NB4 (cell line): ENCODE measurements at regions not wholly inside any gene's neighbourhood (a gene's known extent, or its start where the extent isn't known, plus 50 kb on each side); places are given as distances from the start of the nearest gene placed in this dataset.

ENCODE experiments used
- DNase-seq: peaks from one replicate; pipeline ENCODE4 v3.0.0; 2010; ENCODE audit warnings: low read depth
- H3K4me3 ChIP-seq: one replicate; pipeline ENCODE4 v1.5.1; 2011; ENCODE audit warnings: mild to moderate bottlenecking, low read depth, low read length, moderate library complexity
- CTCF ChIP-seq: IDR thresholded peaks from one replicate; pipeline ENCODE4 v1.5.1; 2012; ENCODE audit warnings: low read depth, low read length
- MYC ChIP-seq: IDR thresholded peaks from 2 replicates; pipeline ENCODE4 v1.6.1; 2011; ENCODE audit warnings: low read depth, low read length
- POLR2A ChIP-seq: IDR thresholded peaks from 2 replicates; pipeline ENCODE4 v1.6.1; 2011; ENCODE audit warnings: mild to moderate bottlenecking; ENCODE audit not compliant: insufficient read length; ENCODE audit errors: extremely low read depth
- TF ChIP-seq, protein P1 (sequence below): IDR thresholded peaks from 2 replicates; pipeline ENCODE4 v1.6.1; 2011; ENCODE audit warnings: low read depth, low read length

GRCh38 chr3:59576606-59577005 lies 526.8 kb upstream of the CFAP20DC start:
- DNase-seq = no peak
- H3K4me3 ChIP-seq = no peak overlapping the region
- TF ChIP-seq CTCF (no peak), POLR2A (no peak), MYC (no peak)
- TF ChIP-seq, protein P1, sequence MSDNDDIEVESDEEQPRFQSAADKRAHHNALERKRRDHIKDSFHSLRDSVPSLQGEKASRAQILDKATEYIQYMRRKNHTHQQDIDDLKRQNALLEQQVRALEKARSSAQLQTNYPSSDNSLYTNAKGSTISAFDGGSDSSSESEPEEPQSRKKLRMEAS = no peak

DNA sequence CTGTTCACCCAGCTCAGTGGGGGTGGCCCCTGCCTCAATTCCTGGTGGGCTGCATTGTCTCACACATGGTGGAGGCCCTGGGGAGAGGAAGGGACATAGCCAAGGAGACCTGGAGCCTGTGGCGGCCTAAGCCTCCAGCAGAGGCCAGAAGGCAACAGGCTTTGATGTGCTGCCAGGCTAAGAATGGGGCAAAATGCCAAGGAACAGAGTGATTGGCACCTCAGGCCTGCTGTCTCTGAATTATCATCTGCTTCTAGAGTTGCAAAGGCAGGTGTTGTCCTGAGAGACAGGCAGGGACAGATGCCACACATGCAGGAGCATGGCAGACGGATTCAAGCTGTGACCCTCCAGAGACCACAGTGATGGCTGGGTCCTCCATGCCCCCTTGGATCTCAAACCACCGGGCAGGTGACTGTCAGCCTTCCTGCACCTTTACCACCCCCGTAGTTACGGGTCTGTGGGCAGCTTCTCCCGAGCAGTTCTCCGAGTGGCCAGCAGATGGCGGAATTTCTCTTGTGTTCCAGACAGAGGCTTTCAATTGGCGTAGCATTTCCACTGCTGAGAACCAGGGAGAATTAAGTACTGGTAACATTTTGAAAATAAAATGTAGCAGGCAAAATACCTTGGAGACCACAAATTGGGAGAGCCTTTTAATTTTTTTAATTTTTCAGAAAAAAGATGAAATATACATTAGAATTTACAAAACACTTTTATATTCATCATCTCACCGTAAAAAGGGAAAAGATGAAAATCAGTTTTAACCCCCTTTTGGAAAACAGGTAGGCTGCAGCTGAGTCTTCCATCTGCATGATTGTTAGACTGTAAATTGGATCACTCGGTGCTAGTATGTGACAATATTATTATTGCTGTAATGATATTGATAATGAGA lies 525.5 kb upstream of the CFAP20DC start:
- no peak overlapping the region for H3K4me3 ChIP-seq
- peak; percentile 64 for DNase-seq
- TF ChIP-seq, protein P1 = no peak
- peak; percentile 84 for TF ChIP-seq CTCF

DNA sequence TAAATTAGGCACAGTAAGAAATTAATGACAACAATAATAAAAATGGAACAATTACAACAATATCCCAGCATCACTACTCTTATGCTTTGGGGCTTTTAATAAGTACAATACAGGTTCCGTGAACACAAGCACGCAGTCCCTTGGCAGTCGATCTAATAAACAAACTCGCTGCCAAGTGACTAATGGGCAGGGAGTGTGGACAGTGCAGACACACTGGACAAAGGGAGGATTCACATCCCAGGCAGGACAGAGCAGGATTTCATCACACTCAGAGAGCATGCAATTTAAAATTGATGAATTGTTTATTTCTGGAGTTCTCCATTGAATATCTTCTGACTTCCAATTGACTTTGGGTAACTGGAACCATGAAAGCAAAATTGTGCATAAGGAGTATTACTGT lies 524.1 kb upstream of the CFAP20DC start:
- H3K4me3 ChIP-seq = no peak overlapping the region
- DNase-seq = no peak
- no peak for TF ChIP-seq POLR2A

- TF ChIP-seq CTCF = no peak
- TF ChIP-seq, protein P1 = no peak
- TF ChIP-seq POLR2A = no peak
- TF ChIP-seq MYC = no peak
- H3K4me3 ChIP-seq = no peak overlapping the region
- DNase-seq = no peak
These were observed 522.3 kb upstream of the CFAP20DC start for GRCh38 chr3:59572106-59572505.

DNA sequence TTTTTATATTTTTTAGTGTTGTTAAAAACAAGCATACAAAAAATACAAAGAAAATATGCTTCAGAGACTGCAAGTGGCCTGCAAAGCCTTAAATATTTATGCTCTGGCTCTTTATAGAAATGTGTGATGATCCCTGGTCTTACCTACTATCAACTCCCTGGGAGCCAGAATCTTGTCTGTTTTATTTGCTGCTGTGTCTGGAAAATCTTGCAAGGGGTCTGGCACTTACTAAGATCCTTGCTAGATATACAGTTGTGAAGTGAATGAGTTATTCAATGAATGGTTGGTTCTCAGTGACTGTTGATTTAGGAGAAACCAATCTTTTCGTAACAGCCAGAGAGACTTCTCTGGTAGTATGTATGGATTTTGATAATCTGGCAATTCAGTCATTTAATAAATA lies 521.0 kb upstream of the CFAP20DC start:
- TF ChIP-seq POLR2A (no peak), CTCF (no peak)
- TF ChIP-seq, protein P1 = no peak
- DNase-seq = no peak
- H3K4me3 ChIP-seq = no peak overlapping the region

DNA sequence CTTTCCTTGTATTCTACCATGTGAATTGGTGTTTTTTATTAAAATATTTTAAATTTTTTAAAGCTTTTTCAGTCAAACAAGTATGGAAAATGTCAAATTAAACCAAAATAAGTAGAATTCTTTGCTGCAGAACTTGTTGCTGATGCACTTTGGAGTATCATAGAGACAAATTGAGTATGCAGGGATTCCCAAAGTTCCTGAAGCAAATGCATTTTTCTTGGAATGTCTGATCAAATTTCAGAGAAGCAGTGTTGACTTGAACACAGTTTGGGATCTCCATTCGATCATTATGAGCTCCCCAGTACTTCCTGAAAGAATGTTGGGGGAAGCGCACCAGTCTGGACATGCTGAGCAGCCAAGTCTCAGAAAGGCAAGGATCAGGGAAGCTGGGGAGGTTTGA lies 517.8 kb upstream of the CFAP20DC start:
- no peak for TF ChIP-seq CTCF
- TF ChIP-seq, protein P1 = no peak
- no peak for TF ChIP-seq POLR2A
- no peak for TF ChIP-seq MYC
- DNase-seq = no peak
- H3K4me3 ChIP-seq = no peak overlapping the region
